HCT116 (cell line): ENCODE measurements at regions not wholly inside any gene's neighbourhood (a gene's known extent, or its start where the extent isn't known, plus 50 kb on each side); places are given as distances from the start of the nearest gene placed in this dataset.

ENCODE experiments used
- ATAC-seq: fragments of 200-7000 bp; cut with Tn5 transposase; 2 replicates; pipeline ENCODE4 v1.9.1; 2020; ENCODE audit warnings: mild to moderate bottlenecking, moderate library complexity
- BruUV-seq: library from RNA; stranded (reverse); fragments of 400-500 nt; replicated peaks from 2 replicates; lab custom pipeline; 2021; lab: Mats Ljungman, UMichigan
- CTCF ChIA-PET: fragments of 300-600 bp; sonication (Branson Sonifier 250); formaldehyde crosslinking; loops from one replicate; lab custom pipeline; 2021; ENCODE audit warnings: antibody characterized with exemption; lab: Charles Lee
- POLR2A ChIA-PET: fragments of 300-600, 350-600 bp; sonication (Branson Sonifier 250); formaldehyde crosslinking; loops from one replicate; lab custom pipeline; 2021; ENCODE audit warnings: antibody characterized with exemption; lab: Charles Lee
- RAD21 ChIA-PET, 2 experiments: fragments of 300-600 bp; sonication (Branson Sonifier 250); formaldehyde crosslinking; loops; one replicate each; lab custom pipeline; 2023; ENCODE audit warnings: low total read pairs in 2 of 2; ENCODE audit not compliant: uncharacterized antibody in 2 of 2, unreplicated experiment in 2 of 2, low non-redundant PET in 1 of 2; lab: Charles Lee
- DNase-seq: peaks from one replicate; pipeline ENCODE4 v3.0.0-alpha.2; 2010; ENCODE audit warnings: low read depth, low spot score
- H2AFZ ChIP-seq: fragments of 200-600 bp; shearing (Covaris generic), sonication (generic); 2 replicates; pipeline ENCODE4 v1.6.1; 2017; ENCODE audit warnings: low read depth, mixed run types, mixed read lengths, antibody characterized with exemption, low read length; ENCODE audit not compliant: poor library complexity, severe bottlenecking
- H3K27ac ChIP-seq: 2 replicates; pipeline ENCODE4 v1.5.1; 2012; ENCODE audit warnings: low read depth, low read length
- H3K27me3 ChIP-seq: fragments of 200-600 bp; sonication (generic); 2 replicates; pipeline ENCODE4 v1.6.1; 2016; ENCODE audit warnings: mixed run types, low read length, mixed read lengths; ENCODE audit not compliant: insufficient read depth
- H3K36me3 ChIP-seq, 2 experiments: fragments of 200-500 bp in 1 of 2; fragments of 200-600 bp in 1 of 2; sonication (Bioruptor generic) in 1 of 2; sonication (generic) in 1 of 2; 2 replicates each; pipeline versions ENCODE4 v1.5.1 to v1.6.1; 2014 to 2016; ENCODE audit warnings: low read length in 2 of 2, inconsistent platforms in 1 of 2, mixed read lengths in 1 of 2, mixed run types in 1 of 2; ENCODE audit not compliant: insufficient read depth in 2 of 2, control insufficient read depth in 1 of 2
- H3K4me1 ChIP-seq, 2 experiments: fragments of 200-600 bp in 1 of 2; sonication (generic) in 1 of 2; 2 replicates each; pipeline versions ENCODE4 v1.5.1 to v1.6.1; 2012 to 2017; ENCODE audit warnings: low read length in 2 of 2, inconsistent platforms in 1 of 2, mild to moderate bottlenecking in 1 of 2, mixed read lengths in 1 of 2, mixed run types in 1 of 2, moderate library complexity in 1 of 2; ENCODE audit not compliant: insufficient read depth in 2 of 2, control insufficient read depth in 1 of 2
- H3K4me2 ChIP-seq: fragments of 200-600 bp; sonication (generic); 2 replicates; pipeline ENCODE4 v1.6.1; 2017; ENCODE audit warnings: mixed run types, low read length, mixed read lengths
- H3K4me3 ChIP-seq, 2 experiments: fragments of 200-600 bp in 1 of 2; sonication (generic) in 1 of 2; replicated peaks in 1 of 2; 2 replicates each; pipeline ENCODE4 v1.5.1; 2011 to 2016; ENCODE audit warnings: low read length in 2 of 2, control low read depth in 1 of 2, low read depth in 1 of 2, mild to moderate bottlenecking in 1 of 2, mixed read lengths in 1 of 2, mixed run types in 1 of 2
- H3K79me2 ChIP-seq: fragments of 200-600 bp; sonication (generic); 2 replicates; pipeline ENCODE4 v1.6.1; 2017; ENCODE audit warnings: mild to moderate bottlenecking, mixed run types, low read length, moderate library complexity, mixed read lengths; ENCODE audit not compliant: insufficient read depth
- H3K9ac ChIP-seq: fragments of 200-600 bp; sonication (generic); 2 replicates; pipeline ENCODE4 v1.6.1; 2016; ENCODE audit warnings: low read length, mixed read lengths
- H3K9me2 ChIP-seq: fragments of 200-600 bp; sonication (generic), shearing (Covaris generic); 2 replicates; pipeline ENCODE4 v1.6.1; 2017; ENCODE audit warnings: mixed run types, mild to moderate bottlenecking, moderate library complexity; ENCODE audit not compliant: insufficient read depth
- H3K9me3 ChIP-seq, 2 experiments: fragments of 200-500 bp in 1 of 2; fragments of 200-600 bp in 1 of 2; sonication (Bioruptor generic) in 1 of 2; sonication (generic) in 1 of 2; 2 replicates each; pipeline ENCODE4 v1.6.1; 2014 to 2017; ENCODE audit warnings: low read length in 2 of 2, mixed read lengths in 2 of 2, inconsistent platforms in 1 of 2, low read depth in 1 of 2, mild to moderate bottlenecking in 1 of 2, mixed run types in 1 of 2, moderate library complexity in 1 of 2; ENCODE audit not compliant: control insufficient read depth in 1 of 2, insufficient read depth in 1 of 2
- H4K20me1 ChIP-seq: fragments of 200-600 bp; sonication (generic), shearing (Covaris generic); 2 replicates; pipeline ENCODE4 v1.6.1; 2017; ENCODE audit warnings: mixed run types, mild to moderate bottlenecking, moderate library complexity; ENCODE audit not compliant: insufficient read depth
- CBX3 ChIP-seq: IDR thresholded peaks from 2 replicates; pipeline ENCODE4 v1.6.1; 2012; ENCODE audit warnings: low read depth
- ELF1 ChIP-seq: IDR thresholded peaks from 2 replicates; pipeline ENCODE4 v1.6.1; 2012; ENCODE audit warnings: low read depth, borderline replicate concordance
- EZH2 ChIP-seq: fragments of 200-600 bp; sonication (generic); IDR thresholded peaks from 2 replicates; pipeline ENCODE4 v1.6.1; 2017; ENCODE audit warnings: antibody characterized with exemption, mixed run types
- EZH2phosphoT487 ChIP-seq: fragments of 200-600 bp; IDR thresholded peaks from 2 replicates; pipeline ENCODE4 v1.6.1; 2018; ENCODE audit warnings: antibody characterized with exemption, borderline replicate concordance
- FOSL1 ChIP-seq: IDR thresholded peaks from 2 replicates; pipeline ENCODE4 v1.6.1; 2012; ENCODE audit warnings: low read depth
- POLR2A ChIP-seq: IDR thresholded peaks from 2 replicates; pipeline ENCODE4 v1.7.0; 2011; ENCODE audit warnings: borderline replicate concordance; ENCODE audit not compliant: insufficient read depth, insufficient read length; ENCODE audit errors: extremely low read depth
- POLR2AphosphoS5 ChIP-seq: IDR thresholded peaks from 2 replicates; pipeline ENCODE4 v1.6.1; 2011; ENCODE audit warnings: mild to moderate bottlenecking, low read depth, low read length, moderate library complexity
- RAD21 ChIP-seq: IDR thresholded peaks from 2 replicates; pipeline ENCODE4 v1.6.1; 2012; ENCODE audit warnings: low read depth, mild to moderate bottlenecking
- ZFX ChIP-seq: fragments of 450-650 bp; IDR thresholded peaks from 2 replicates; pipeline ENCODE4 v1.6.1; 2017
- ZNF274 ChIP-seq: fragments of 200-500 bp; sonication (Bioruptor generic); IDR thresholded peaks from 2 replicates; pipeline ENCODE4 v1.6.1; 2014; ENCODE audit warnings: mild to moderate bottlenecking, low read depth, low read length, inconsistent platforms
- intact Hi-C: fragments of 100-400 bp; cut with micrococcal nuclease; formaldehyde crosslinking; loops from 2 replicates; pipeline ENCODE4 v1.10.0; 2022
- TF ChIP-seq, protein P1 (sequence below): IDR thresholded peaks from 2 replicates; pipeline ENCODE4 v1.6.1; 2011; ENCODE audit warnings: mild to moderate bottlenecking, low read length, moderate library complexity; ENCODE audit not compliant: insufficient replicate concordance; ENCODE audit errors: extremely low read depth

DNA sequence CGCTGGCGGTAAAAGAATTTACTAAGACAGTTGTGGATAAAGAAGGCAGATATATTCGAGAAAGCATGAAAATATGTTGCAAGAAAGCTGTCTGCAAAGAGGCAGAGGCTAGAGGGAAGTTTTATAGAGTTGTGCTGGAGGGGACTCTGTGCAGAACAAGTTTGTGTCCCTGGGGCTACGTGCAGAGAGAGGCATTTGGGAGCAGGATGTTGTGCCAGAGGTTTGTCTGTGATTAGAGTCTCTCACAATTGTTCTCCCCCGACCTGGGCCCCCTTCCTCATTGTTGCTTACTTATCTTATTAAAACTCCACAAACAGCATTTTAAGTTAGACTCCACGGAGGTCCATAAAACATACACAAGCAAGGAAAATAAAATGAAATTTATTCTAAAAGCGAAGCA is 831.3 kb downstream of the NLGN4X start:
- no peak for ATAC-seq
- no peak overlapping the region for H3K4me2 ChIP-seq
- intact Hi-C loops, result no loop called here
- H3K36me3 ChIP-seq, result no peaks in the 10 kb centered on the region; a peak in 1 of 4 replicates
- ChIA-PET POLR2A (no interaction called here), RAD21 (no interaction called here), CTCF (no interaction called here)
- H3K27ac ChIP-seq, result no peak overlapping the region
- no peaks in the 10 kb centered on the region for H3K27me3 ChIP-seq
- DNase-seq, result no peak
- H3K79me2 ChIP-seq, result no peaks in the 10 kb centered on the region
- no peak overlapping the region for H3K4me3 ChIP-seq
- BruUV-seq, result no TSS peak
- no peak for TF ChIP-seq POLR2AphosphoS5
- no peak for TF ChIP-seq ZNF274
- TF ChIP-seq CBX3, result no peak
- TF ChIP-seq POLR2A, result no peak
- TF ChIP-seq RAD21, result no peak
- TF ChIP-seq EZH2, result no peak
- no peak for TF ChIP-seq EZH2phosphoT487
- TF ChIP-seq ZFX, result no peak
- TF ChIP-seq FOSL1, result no peak
- no peak for TF ChIP-seq ELF1
- TF ChIP-seq, protein P1, sequence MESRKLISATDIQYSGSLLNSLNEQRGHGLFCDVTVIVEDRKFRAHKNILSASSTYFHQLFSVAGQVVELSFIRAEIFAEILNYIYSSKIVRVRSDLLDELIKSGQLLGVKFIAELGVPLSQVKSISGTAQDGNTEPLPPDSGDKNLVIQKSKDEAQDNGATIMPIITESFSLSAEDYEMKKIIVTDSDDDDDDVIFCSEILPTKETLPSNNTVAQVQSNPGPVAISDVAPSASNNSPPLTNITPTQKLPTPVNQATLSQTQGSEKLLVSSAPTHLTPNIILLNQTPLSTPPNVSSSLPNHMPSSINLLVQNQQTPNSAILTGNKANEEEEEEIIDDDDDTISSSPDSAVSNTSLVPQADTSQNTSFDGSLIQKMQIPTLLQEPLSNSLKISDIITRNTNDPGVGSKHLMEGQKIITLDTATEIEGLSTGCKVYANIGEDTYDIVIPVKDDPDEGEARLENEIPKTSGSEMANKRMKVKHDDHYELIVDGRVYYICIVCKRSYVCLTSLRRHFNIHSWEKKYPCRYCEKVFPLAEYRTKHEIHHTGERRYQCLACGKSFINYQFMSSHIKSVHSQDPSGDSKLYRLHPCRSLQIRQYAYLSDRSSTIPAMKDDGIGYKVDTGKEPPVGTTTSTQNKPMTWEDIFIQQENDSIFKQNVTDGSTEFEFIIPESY, result no peak
- H4K20me1 ChIP-seq, result no peaks in the 10 kb centered on the region
- no peak overlapping the region for H2AFZ ChIP-seq
- H3K9ac ChIP-seq, result no peak overlapping the region
- H3K9me2 ChIP-seq, result no peaks in the 10 kb centered on the region
- H3K9me3 ChIP-seq, result no peaks in the 10 kb centered on the region
- no peaks in the 10 kb centered on the region for H3K4me1 ChIP-seq
